IMR-90 (cell line): ENCODE measurements at regions not wholly inside any gene's neighbourhood (a gene's known extent, or its start where the extent isn't known, plus 50 kb on each side); places are given as distances from the start of the nearest gene placed in this dataset.

Experiments used
- BHLHE40 ChIP-seq: fragments of 150-350 bp; IDR thresholded peaks from 2 replicates; pipeline ENCODE4 v1.6.1; 2016; ENCODE audit warnings: mild to moderate bottlenecking, low read depth, low read length
- CEBPB ChIP-seq: IDR thresholded peaks from 2 replicates; pipeline ENCODE4 v1.6.1; 2012; ENCODE audit warnings: low read depth, low read length, improper control_type of control experiment
- CHD1 ChIP-seq: IDR thresholded peaks from 2 replicates; pipeline ENCODE4 v1.6.1; 2012; ENCODE audit warnings: low read depth, low read length, improper control_type of control experiment
- CTCF ChIP-seq: conservative IDR thresholded peaks from 2 replicates; pipeline ENCODE4 v1.5.1; 2012; ENCODE audit warnings: mild to moderate bottlenecking, low read depth, low read length, improper control_type of control experiment
- FOS ChIP-seq: fragments of 150-350 bp; IDR thresholded peaks from 2 replicates; pipeline ENCODE4 v1.6.1; 2016; ENCODE audit warnings: low read depth, low read length
- MAZ ChIP-seq: IDR thresholded peaks from 2 replicates; pipeline ENCODE4 v1.6.1; 2012; ENCODE audit warnings: low read depth, mild to moderate bottlenecking, low read length, improper control_type of control experiment, moderate library complexity, borderline replicate concordance
- MXI1 ChIP-seq: IDR thresholded peaks from 2 replicates; pipeline ENCODE4 v1.6.1; 2012; ENCODE audit warnings: low read depth, mild to moderate bottlenecking, low read length, moderate library complexity, borderline replicate concordance
- POLR2A ChIP-seq: IDR thresholded peaks from 2 replicates; pipeline ENCODE4 v1.6.1; 2012; ENCODE audit warnings: mild to moderate bottlenecking, low read depth, low read length
- RAD21 ChIP-seq: IDR thresholded peaks from 2 replicates; pipeline ENCODE4 v1.6.1; 2012; ENCODE audit warnings: low read length, improper control_type of control experiment
- RCOR1 ChIP-seq: IDR thresholded peaks from 2 replicates; pipeline ENCODE4 v1.6.1; 2012; ENCODE audit warnings: mild to moderate bottlenecking, low read length, improper control_type of control experiment; ENCODE audit not compliant: insufficient replicate concordance
- RFX5 ChIP-seq: IDR thresholded peaks from 2 replicates; pipeline ENCODE4 v1.8.0; 2012; ENCODE audit warnings: low read depth, mild to moderate bottlenecking, low read length, moderate library complexity
- SMC3 ChIP-seq: fragments of 150-350 bp; IDR thresholded peaks from 2 replicates; pipeline ENCODE4 v1.6.1; 2016; ENCODE audit warnings: low read depth, mild to moderate bottlenecking, antibody characterized with exemption, low read length, moderate library complexity
- USF2 ChIP-seq: fragments of 150-350 bp; IDR thresholded peaks from 2 replicates; pipeline ENCODE4 v1.6.1; 2017; ENCODE audit warnings: mild to moderate bottlenecking, antibody characterized with exemption, low read length, low read depth

GRCh38 chr10:57249615-57250281 is 888.7 kb upstream of the ZWINT start:
- TF ChIP-seq MXI1 (no peak), CTCF (no peak), MAZ (no peak), SMC3 (no peak), CHD1 (no peak), CEBPB (no peak), POLR2A (no peak), BHLHE40 (no peak), FOS (no peak), RAD21 (no peak), USF2 (no peak), RFX5 (no peak), RCOR1 (no peak)
